HG02884 (cell line): ENCODE measurements at regions not wholly inside any gene's neighbourhood (a gene's known extent, or its start where the extent isn't known, plus 50 kb on each side); places are given as distances from the start of the nearest gene placed in this dataset.

Experiments used
- ATAC-seq: cut with Tn5 transposase; IDR thresholded peaks from one replicate; pipeline ENCODE4 v1.9.1; 2021; ENCODE audit warnings: mild to moderate bottlenecking, moderate library complexity; ENCODE audit not compliant: unreplicated experiment

DNA sequence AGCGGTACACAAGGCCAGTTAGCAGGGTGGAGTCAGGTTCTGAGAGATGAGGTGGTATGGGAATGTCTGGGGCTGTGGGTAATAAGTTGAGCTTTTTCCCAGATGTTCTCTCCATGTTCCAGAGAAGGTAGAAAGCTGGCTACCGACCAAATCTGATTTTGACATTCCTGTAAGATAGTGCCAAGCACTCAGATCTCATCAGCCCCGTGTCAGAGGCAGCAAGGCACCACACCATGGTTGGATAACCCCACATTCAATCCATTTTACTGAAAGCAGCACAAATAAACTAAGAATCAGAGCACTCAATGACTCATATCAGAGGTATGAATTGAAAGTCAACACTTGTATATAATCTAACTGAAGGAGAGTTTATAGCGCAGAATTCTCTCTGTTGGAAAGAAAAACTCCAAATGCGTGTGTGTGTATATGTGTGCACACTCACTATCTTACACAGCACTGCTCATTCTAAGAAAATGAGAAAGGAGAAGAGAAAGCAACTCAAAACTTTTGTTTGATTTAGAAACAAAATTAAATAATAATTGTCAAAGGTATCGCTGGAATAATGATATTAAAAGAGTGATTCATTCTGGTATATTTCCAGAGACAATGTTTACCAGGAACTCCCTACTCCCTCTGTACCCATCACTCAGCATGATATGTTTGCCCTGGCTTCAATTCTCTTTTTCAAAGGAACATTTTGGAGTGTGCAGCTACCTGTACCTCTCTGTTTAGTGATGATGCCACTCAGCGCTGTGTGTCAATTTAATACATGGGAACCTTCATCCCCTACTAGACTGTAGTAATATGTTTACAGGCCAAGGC lies 375.1 kb upstream of the ID2 start:
- peak; percentile 27 for ATAC-seq

- no peak for ATAC-seq
Measured at GRCh38 chr2:8307606-8308180, 374.2 kb upstream of the ID2 start.

- no peak for ATAC-seq
Measured at GRCh38 chr2:8309131-8309530, 372.7 kb upstream of the ID2 start.

- ATAC-seq: no peak
Measured at GRCh38 chr2:8310557-8311455, 371.1 kb upstream of the ID2 start.

DNA sequence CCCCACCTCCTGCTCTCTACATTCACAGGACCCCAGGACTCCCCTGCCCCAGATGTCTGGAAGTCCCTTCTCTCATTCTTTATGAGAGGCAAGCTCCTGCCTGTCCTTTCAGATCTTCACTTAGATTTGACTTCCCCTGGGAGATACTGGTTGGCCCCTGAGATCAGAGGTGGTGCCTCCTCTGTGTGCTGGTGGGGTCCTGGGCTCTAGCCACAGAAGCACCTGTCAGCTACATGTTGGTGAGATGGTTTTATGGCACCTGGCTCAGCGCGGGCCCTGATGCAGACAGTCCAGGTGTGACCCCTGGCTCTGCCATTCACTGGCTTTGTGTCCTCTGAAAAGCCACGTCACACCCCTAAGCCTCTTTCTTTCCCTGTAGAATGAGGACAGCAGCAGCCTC lies 369.6 kb upstream of the ID2 start:
- no peak for ATAC-seq

DNA sequence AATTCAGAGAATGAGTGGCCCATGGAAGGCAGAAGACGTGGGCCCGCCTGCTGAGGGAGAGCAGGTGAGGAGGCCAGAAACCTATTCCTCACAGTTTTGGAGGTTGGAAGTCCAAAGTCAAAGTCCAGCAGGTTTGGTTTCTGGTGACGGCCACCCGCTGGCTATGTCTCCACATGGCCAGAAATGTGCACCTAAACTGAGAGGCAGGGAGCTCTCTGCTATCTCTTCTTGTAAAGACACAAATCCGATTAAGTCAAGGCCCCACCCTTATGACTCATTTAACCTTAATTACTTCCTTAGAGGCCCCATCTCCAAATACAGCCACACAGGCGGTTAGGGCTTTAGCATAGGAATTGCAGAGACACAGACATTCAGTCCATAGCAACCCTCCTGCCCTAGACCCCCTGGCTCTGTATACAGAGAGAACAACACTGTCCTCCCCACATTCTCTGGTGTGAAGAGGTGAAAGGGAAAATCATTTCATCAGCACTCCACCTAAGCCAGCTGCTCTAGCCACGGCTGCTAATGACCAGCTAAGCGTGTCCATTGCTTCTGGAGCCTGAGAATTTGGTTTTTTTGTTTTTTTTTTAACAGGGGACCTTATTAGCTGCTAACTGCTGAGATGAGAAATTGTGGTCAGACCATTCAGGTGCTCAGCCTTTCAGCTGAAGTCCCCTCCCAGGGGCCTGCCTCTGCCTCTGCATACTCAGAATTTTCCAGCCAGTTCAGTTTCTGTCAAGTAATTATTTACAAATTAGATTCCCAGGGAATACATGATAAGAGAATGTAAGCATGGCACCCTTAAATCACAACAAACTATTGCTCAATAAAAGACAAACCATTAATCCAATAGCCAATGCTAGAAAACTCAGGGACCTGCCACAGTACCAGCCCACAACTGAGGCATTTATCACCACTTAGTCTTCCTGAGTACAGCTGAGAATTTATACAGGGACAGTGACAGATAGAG lies 368.7 kb upstream of the ID2 start:
- peak; percentile 80 for ATAC-seq

GRCh38 chr2:8314063-8314462 lies 367.8 kb upstream of the ID2 start:
- ATAC-seq: no peak

- ATAC-seq: no peak
Measured at GRCh38 chr2:8315531-8316165, 366.2 kb upstream of the ID2 start.

DNA sequence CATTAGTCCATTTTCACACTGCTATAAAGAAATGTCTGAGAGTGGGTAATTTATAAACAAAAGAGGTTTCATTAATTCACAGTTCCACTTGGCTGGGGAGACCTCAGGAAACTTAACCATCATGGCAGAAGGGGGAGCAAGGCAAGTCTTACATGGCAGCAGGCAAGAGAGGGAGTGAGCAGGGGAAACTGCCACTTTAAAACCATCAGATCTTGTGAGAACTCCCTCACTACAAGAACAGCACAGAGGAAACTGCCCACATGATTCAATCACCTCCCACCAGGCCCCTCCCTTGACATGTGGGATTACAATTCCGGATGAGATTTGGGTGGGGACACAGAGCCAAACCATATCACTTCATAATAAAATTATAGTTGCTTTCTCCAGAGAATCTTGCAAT lies 365.5 kb upstream of the ID2 start:
- ATAC-seq: no peak

GRCh38 chr2:8317418-8317817 lies 364.4 kb upstream of the ID2 start:
- ATAC-seq: no peak

GRCh38 chr2:8319219-8319618 lies 362.6 kb upstream of the ID2 start:
- ATAC-seq: no peak

DNA sequence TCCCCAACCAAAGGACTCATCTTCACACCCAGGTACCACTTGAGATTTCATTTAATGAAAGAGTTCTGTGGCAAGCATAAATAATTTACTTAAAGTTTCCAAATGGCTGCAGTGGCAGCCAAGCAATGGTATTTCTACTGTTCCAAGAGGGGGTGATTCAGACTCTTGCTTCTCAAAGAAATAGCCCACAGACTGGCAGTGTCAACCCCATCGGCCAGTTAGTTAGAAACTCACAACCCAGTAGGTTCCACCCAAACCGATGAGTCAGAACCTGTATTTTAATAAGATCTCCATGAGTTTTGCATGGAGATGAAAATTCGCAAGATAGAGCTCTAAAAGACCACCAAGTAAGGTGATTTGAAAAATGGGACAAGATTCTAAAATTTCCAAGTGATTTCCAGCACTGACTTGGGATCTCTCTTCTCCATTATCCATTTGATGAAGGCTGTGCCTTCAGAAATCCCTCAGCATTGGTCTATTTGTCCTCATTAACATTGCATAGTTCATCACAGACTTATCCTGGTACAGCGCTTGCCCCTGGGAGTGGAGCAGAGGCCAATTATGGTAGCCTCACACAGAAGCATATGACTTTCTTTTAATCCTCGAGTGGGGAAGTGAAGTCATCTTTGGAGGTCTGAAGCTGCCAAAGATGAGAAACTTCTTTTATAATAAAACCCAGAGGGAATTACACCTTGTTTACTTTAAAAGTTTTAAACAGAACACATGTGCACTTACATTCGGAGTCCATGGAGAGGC lies 361.4 kb upstream of the ID2 start:
- no peak for ATAC-seq

DNA sequence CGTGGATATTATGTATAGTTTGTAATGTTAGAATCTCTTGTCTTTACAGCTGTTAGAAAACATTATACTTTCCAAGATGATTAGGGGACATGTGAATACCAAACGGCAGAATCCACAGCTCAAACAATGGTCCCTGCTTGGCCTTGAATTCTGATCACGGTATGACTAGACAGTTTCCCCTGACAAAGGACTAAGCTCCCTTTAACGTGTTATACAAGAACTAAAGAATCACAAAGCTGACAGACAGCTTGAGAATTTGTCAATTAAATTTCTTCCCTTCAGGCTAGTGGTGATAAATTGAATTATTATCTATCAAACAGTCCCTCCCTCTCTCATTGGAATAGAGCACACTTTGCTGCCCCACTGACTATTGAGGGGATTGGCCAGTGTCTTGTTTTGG lies 359.2 kb upstream of the ID2 start:
- no peak for ATAC-seq

- ATAC-seq: no peak
Measured at GRCh38 chr2:8324164-8324856, 357.5 kb upstream of the ID2 start.

DNA sequence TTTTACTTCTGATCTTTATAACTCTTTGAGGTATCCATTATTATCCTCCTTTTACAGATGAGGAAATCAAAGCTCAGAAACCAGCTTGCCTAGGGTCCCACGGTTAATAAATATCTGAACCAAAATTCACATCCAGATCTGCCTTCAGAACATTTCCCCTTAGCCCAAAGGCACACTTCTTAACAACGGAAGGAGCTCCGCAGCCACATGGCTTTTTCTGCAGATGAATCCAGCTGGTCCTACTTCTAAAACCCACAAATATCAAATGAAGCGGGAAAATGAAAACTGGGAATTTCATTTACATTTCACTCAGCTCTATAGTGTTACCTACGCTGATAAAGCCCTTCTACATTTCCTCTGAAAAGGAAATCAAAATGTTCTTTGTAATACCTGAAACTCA lies 357.0 kb upstream of the ID2 start:
- no peak for ATAC-seq

GRCh38 chr2:8327371-8328100 lies 354.3 kb upstream of the ID2 start:
- ATAC-seq: no peak

DNA sequence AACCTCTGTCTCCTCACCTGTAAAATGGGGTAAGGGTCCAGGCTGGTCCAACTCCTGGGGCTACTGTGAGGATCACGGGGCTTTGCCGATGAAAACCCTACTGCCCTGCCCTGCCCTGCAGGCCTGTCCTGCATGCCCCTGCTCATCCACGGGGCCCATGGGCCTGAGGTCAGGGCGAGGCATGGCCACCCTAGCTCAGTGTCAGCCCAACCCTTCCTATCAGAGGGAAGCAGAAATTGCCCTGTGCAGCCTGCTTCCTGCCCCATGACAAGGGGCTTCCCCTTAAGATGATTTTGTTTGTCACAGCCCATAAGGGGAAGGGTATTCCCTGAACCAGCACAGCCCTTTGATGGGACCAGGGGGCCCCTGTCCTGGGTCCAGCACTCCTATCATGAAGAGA lies 353.6 kb upstream of the ID2 start:
- no peak for ATAC-seq
